GM21723 (cell line): ENCODE measurements at regions not wholly inside any gene's neighbourhood (a gene's known extent, or its start where the extent isn't known, plus 50 kb on each side); places are given as distances from the start of the nearest gene placed in this dataset.

Source experiments
- ATAC-seq: cut with Tn5 transposase; IDR thresholded peaks from one replicate; pipeline ENCODE4 v1.9.1; 2021; ENCODE audit warnings: mild to moderate bottlenecking, moderate library complexity; ENCODE audit not compliant: unreplicated experiment

- no peak for ATAC-seq
These were observed 902.9 kb downstream of the EPHA3 start for GRCh38 chr3:90010341-90010740.

GRCh38 chr3:90011131-90011530 is 903.7 kb downstream of the EPHA3 start:
- ATAC-seq = no peak

GRCh38 chr3:90011596-90011995 is 904.2 kb downstream of the EPHA3 start:
- no peak for ATAC-seq

- ATAC-seq = no peak
These were observed 904.6 kb downstream of the EPHA3 start for GRCh38 chr3:90011996-90012395.

GRCh38 chr3:90015688-90016356 is 908.4 kb downstream of the EPHA3 start:
- no peak for ATAC-seq

- no peak for ATAC-seq
These were observed 909.1 kb downstream of the EPHA3 start for GRCh38 chr3:90016555-90016954.

GRCh38 chr3:90018779-90019178 is 911.4 kb downstream of the EPHA3 start:
- no peak for ATAC-seq

GRCh38 chr3:90025019-90025418 is 917.6 kb downstream of the EPHA3 start:
- no peak for ATAC-seq

GRCh38 chr3:90026406-90026805 is 919.0 kb downstream of the EPHA3 start:
- no peak for ATAC-seq

GRCh38 chr3:90031121-90031520 is 923.7 kb downstream of the EPHA3 start:
- no peak for ATAC-seq

GRCh38 chr3:90032980-90033641 is 925.7 kb downstream of the EPHA3 start:
- no peak for ATAC-seq

GRCh38 chr3:90034038-90034437 is 926.6 kb downstream of the EPHA3 start:
- ATAC-seq = no peak

- no peak for ATAC-seq
These were observed 928.2 kb downstream of the EPHA3 start for GRCh38 chr3:90035643-90036042.

GRCh38 chr3:90036939-90037469 is 929.6 kb downstream of the EPHA3 start:
- ATAC-seq = no peak

GRCh38 chr3:90039994-90040393 is 932.6 kb downstream of the EPHA3 start:
- ATAC-seq = no peak

GRCh38 chr3:90040554-90040953 is 933.1 kb downstream of the EPHA3 start:
- no peak for ATAC-seq

- no peak for ATAC-seq
These were observed 934.6 kb downstream of the EPHA3 start for GRCh38 chr3:90041995-90042394.

- ATAC-seq = no peak
These were observed 935.9 kb downstream of the EPHA3 start for GRCh38 chr3:90043287-90043686.

GRCh38 chr3:90044084-90044816 is 936.8 kb downstream of the EPHA3 start:
- ATAC-seq = no peak

GRCh38 chr3:90052425-90052950 is 945.1 kb downstream of the EPHA3 start:
- ATAC-seq = no peak

- no peak for ATAC-seq
These were observed 946.9 kb downstream of the EPHA3 start for GRCh38 chr3:90054311-90054710.

- no peak for ATAC-seq
These were observed 948.2 kb downstream of the EPHA3 start for GRCh38 chr3:90055666-90056065.
